ACC112 (cell line): ENCODE measurements at regions not wholly inside any gene's neighbourhood (a gene's known extent, or its start where the extent isn't known, plus 50 kb on each side); places are given as distances from the start of the nearest gene placed in this dataset.

Experiments
- H2AFZ ChIP-seq: fragments of 200-600 bp; sonication (generic); one replicate; pipeline ENCODE4 v1.6.0; 2017; ENCODE audit warnings: antibody characterized with exemption, low read length; ENCODE audit not compliant: unreplicated experiment
- H3K27ac ChIP-seq: fragments of 200-600 bp; sonication (generic); 2 replicates; pipeline ENCODE4 v1.5.1; 2014; ENCODE audit warnings: low read depth, mild to moderate bottlenecking, antibody characterized with exemption, low read length, moderate library complexity
- H3K27me3 ChIP-seq: fragments of 200-600 bp; sonication (generic); 2 replicates; pipeline ENCODE4 v1.6.1; 2014; ENCODE audit warnings: mild to moderate bottlenecking, antibody characterized with exemption, low read length, moderate library complexity, mixed read lengths; ENCODE audit not compliant: insufficient read depth
- H3K36me3 ChIP-seq: fragments of 200-600 bp; sonication (generic); 2 replicates; pipeline ENCODE4 v1.6.1; 2016; ENCODE audit warnings: mild to moderate bottlenecking, antibody characterized with exemption, low read length, moderate library complexity, mixed read lengths; ENCODE audit not compliant: insufficient read depth
- H3K4me1 ChIP-seq: fragments of 200-600 bp; sonication (generic); one replicate; pipeline ENCODE4 v1.6.1; 2016; ENCODE audit warnings: low read length, mixed read lengths; ENCODE audit not compliant: insufficient read depth, unreplicated experiment, control insufficient read depth
- H3K4me3 ChIP-seq: fragments of 200-600 bp; sonication (generic); 2 replicates; pipeline ENCODE4 v1.5.1; 2014; ENCODE audit warnings: mild to moderate bottlenecking, low read depth, low read length
- H3K79me2 ChIP-seq: fragments of 200-600 bp; sonication (generic); one replicate; pipeline ENCODE4 v1.6.0; 2016; ENCODE audit warnings: low read length; ENCODE audit not compliant: control insufficient read depth, unreplicated experiment, insufficient read depth

DNA sequence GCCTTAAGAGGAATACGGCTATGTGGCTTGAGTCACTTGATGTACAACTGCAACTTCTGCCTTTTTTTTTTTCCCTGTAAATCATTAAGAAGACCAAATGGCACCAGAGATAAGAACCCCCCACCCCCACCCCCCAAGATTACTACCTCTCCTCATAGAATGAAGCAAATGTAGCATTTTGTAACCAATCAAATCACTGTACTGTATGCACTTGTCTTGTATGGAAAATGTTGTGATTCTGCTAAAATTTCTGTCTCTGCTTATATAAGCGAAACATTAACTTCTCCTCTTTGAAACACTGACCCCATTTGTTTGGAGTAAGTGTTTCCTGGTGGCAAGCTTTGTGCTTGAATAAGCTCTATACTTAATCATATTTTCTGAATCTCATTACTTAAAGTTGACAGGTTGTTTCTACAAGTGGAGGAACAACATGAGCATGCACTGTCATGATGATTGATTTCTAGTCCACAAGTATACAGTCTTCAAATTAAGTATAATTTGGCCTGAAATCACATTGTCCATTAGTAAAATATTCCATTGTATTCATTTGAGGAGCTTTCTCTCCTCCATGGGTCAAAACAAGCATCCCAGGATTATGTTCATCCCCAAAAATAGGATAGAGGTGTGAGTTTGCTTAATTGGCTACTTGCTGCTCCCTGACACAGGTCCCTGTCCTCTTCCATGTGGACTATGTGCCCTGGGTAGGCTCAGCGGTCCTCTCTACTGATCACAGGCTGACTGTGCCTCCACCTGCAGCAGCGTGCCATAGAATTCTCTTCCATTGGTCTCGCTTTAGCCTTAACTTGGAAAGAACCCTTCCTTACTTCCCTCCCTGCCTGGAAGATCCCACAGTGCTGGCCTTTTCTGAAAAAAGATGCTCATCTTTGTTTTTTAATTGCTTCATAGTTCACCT, 104.0 kb upstream of the BMP2K start:
- peaks cover 9% of the 10 kb centered on the region for H3K4me1 ChIP-seq
- no peaks in the 10 kb centered on the region for H3K27me3 ChIP-seq
- H2AFZ ChIP-seq: no peak overlapping the region
- H3K27ac ChIP-seq: no peak overlapping the region
- no peaks in the 10 kb centered on the region for H3K79me2 ChIP-seq
- no peak overlapping the region for H3K4me3 ChIP-seq
- no peaks in the 10 kb centered on the region for H3K36me3 ChIP-seq

DNA sequence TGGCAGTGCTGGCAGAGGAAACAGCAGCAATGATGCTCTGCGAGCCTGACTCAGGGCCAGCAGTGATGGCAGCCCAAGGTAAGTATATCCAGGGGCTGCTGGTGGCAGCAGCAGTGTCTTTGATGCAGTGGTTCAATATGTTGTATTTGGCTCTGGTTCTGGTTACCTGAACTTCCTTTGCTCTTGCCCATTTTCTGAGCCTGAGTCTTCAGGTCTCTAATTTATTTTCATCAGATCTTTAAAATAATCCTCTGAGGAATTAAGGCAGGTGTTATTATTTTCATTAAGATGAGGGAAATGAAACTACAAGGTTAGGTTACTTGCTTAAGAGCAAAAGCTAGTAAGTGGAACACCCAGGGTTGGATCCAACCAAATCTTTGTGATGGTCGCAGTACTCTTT, 102.8 kb upstream of the BMP2K start:
- no peaks in the 10 kb centered on the region for H3K79me2 ChIP-seq
- H2AFZ ChIP-seq: no peak overlapping the region
- H3K27ac ChIP-seq: no peak overlapping the region
- no peak overlapping the region for H3K4me3 ChIP-seq
- H3K4me1 ChIP-seq: peaks cover 3% of the 10 kb centered on the region
- H3K27me3 ChIP-seq: no peaks in the 10 kb centered on the region
- H3K36me3 ChIP-seq: no peaks in the 10 kb centered on the region

DNA sequence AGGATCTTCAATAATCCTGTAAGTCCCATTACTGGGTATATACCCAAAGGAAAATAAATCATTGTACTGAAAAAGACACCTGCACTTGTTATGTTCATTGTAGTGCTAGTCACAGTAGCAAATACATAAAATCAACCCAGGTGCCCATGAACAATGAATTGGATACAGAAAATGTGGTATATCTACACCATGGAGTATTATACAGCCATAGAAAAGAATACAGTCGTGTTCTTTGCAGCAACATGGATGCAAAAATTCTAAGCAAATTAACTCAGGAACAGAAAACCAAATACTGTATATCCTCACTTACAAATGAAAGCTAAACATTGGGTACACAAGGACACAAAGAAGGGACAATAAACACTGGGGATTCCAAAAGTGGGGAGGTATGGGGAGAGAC, 100.8 kb upstream of the BMP2K start:
- no peak overlapping the region for H3K27ac ChIP-seq
- no peaks in the 10 kb centered on the region for H3K79me2 ChIP-seq
- no peak overlapping the region for H3K4me3 ChIP-seq
- no peak overlapping the region for H2AFZ ChIP-seq
- H3K4me1 ChIP-seq: no peaks in the 10 kb centered on the region
- H3K36me3 ChIP-seq: no peaks in the 10 kb centered on the region
- no peaks in the 10 kb centered on the region for H3K27me3 ChIP-seq

DNA sequence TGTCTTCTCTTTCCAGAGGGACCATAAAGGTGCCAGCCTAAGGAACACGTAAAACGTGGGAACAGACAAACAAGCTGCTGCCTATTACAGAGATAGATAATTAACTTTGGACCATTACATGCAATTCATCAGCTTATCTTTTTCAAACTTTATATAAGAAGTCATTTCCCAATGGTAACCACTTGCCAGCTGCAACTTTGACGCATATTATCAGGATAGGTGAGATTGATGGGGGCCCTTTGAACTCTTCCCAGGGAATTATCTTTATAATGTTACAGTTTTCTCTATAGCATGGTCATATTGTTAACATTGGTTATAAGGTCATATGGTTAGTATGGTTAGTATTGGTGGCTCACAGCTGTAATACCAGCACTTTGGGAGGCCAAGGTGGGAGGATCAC, 94.1 kb upstream of the BMP2K start:
- Histone ChIP-seq H3K4me3 (no peak overlapping the region), H3K36me3 (no peaks in the 10 kb centered on the region), H2AFZ (no peak overlapping the region), H3K27ac (no peak overlapping the region), H3K27me3 (no peaks in the 10 kb centered on the region), H3K79me2 (no peaks in the 10 kb centered on the region), H3K4me1 (peaks cover 12% of the 10 kb centered on the region)

DNA sequence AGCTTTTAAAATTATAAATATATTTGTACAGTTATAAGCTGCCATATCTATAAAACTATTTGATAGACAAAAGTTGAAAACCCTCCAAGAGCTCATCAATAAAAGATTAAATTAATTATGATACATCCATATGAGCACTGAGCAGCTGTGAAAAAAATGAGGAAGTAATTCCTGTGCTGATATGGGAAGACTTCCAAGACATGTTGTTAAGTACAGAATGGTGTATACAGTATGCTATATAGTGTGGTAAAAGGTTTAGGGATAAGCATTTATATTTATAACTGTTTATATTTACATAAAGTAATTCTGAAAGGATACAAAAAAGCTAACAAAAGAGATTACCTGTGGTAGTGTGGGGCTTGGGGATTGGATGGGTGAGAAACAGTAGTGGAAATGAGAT, 92.8 kb upstream of the BMP2K start:
- Histone ChIP-seq H2AFZ (no peak overlapping the region), H3K79me2 (no peaks in the 10 kb centered on the region), H3K4me1 (peaks cover 15% of the 10 kb centered on the region), H3K36me3 (no peaks in the 10 kb centered on the region), H3K27ac (no peak overlapping the region), H3K27me3 (no peaks in the 10 kb centered on the region), H3K4me3 (no peak overlapping the region)

DNA sequence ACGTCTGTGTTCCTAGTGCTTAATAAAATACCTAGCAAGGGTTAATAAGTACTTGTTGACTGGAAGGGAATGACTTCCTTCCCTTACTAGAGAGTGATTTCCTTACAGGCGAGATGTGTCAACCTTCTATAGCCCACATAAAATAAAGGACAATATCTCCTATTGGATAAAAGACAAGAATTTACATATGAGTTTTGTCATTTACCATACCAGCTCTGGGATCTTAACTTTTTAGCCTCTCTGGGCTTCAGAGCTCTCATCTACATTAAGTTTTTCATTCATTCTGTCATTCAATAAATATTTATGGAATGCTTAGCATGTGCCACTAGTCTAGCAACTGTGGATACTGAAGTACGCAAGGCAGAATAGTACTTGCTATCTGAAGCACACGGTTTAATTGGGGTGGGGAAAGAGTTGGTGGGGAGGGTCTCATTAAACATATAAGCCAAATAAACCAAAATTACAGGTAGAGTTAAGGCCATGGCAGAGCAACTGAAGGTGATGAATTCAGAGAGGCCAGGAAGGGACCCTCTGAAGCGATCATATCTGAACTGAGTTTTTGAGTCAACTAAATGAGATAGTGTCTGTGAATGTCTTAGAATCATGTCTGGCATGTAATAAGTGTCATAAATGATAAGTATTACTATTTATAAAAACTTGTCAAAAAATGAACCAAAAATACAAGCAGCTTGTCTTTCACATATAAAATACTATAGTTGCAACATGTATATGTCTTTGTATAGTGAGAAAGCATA, 91.6 kb upstream of the BMP2K start:
- peak overlapping the region; percentile 44 for H2AFZ ChIP-seq
- H3K79me2 ChIP-seq: no peaks in the 10 kb centered on the region
- no peaks in the 10 kb centered on the region for H3K36me3 ChIP-seq
- H3K27ac ChIP-seq: no peak overlapping the region
- peaks cover 27% of the 10 kb centered on the region for H3K4me1 ChIP-seq
- no peaks in the 10 kb centered on the region for H3K27me3 ChIP-seq
- no peak overlapping the region for H3K4me3 ChIP-seq

DNA sequence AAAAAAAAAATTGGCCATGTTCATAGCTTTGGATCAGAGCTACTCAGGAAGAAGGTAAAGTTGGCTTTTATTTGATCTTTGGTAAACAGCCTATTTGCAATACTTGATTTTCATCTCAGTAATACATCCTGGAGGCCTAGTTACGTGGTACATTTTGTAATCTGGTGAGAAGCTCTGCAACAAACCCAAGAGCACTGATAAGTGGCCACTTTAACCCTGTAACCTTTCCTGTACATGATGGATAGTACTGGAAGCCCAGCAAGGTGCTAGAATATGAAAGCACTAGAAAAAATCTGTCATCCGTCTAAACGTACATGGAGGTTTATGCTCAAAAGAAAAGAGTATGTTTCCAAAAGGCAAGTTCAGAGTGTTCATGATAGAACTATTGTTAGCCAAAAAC, 88.3 kb upstream of the BMP2K start:
- Histone ChIP-seq H3K36me3 (no peaks in the 10 kb centered on the region), H3K4me3 (no peak overlapping the region), H3K27ac (no peak overlapping the region)

DNA sequence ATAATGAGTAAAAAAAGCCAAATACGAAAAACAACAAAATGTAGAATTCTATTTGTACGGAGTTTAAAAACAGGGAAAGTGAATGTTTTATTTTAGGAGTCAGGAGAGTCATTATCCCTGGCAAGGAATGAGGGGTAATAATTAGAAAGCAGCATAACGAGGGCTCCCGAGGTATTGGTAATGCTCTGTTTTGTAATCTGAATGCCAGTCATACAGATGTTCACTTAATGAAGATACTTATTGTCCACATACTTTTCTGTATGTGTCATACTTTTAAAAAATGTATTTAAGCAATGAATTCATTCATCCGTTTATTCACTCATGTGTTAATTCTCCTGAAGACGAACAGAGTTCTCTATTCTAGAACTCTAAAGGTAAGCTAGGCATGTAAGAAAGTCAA, 87.8 kb upstream of the BMP2K start:
- peaks cover 51% of the 10 kb centered on the region for H3K4me1 ChIP-seq
- H3K27ac ChIP-seq: no peak overlapping the region

More for the DNA sequence above, 88.3 kb upstream of the BMP2K start:
- Histone ChIP-seq H2AFZ (no peak overlapping the region), H3K79me2 (no peaks in the 10 kb centered on the region), H3K4me1 (peaks cover 47% of the 10 kb centered on the region), H3K27me3 (no peaks in the 10 kb centered on the region)

DNA sequence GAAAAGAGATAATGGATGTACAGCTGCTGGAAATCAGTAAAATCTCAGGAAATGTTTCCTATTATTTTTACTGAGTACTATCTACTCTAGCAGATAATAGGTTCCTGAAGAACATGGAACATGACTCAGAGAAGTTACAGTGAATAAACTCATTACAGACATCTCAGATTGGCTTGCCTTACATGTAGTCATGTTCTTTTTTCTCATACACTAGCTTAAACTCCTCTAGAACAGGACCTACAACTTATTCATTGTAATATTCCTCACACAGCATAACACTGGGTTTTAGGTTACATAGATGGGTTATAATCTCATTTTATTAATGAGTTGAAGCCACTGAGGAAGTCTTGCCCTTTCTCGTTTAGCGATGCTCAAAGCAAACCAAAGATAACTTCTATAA, 86.9 kb upstream of the BMP2K start:
- Histone ChIP-seq H2AFZ (no peak overlapping the region), H3K27me3 (no peaks in the 10 kb centered on the region), H3K4me3 (no peak overlapping the region), H3K79me2 (no peaks in the 10 kb centered on the region), H3K36me3 (no peaks in the 10 kb centered on the region), H3K27ac (no peak overlapping the region), H3K4me1 (peaks cover 52% of the 10 kb centered on the region)

More for the DNA sequence above, 87.8 kb upstream of the BMP2K start:
- Histone ChIP-seq H3K27me3 (no peaks in the 10 kb centered on the region), H2AFZ (no peak overlapping the region), H3K4me3 (no peak overlapping the region), H3K79me2 (no peaks in the 10 kb centered on the region), H3K36me3 (no peaks in the 10 kb centered on the region)

DNA sequence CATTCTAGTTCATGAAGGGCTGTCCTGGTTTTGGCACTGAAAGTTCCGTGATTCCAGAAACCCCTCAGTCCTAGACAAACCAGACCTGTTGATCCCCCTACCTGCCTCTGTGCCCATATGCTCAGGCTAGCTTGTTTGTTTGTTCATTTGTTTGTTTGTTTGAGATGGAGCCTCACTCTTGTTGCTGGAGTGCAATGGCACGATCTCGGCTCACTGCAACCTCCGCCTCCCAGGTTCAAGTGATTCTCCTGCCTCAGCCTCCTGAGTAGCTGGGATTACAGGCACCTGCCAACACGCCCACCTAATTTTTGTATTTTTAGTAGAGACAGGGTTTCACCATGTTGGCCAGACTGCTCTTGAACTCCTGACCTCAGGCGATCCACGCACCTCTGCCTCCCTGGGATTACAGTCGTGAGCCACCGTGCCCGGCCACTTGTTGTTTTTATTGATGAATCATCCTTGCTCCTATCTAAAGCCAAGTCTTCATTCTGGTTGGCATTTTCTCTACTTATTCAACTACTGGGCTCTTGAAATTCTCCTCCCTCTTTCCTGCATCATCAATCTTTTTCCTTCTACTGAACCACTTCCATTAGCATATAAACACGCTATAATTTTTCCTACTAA, 86.3 kb upstream of the BMP2K start:
- Histone ChIP-seq H2AFZ (no peak overlapping the region), H3K27ac (no peak overlapping the region), H3K27me3 (no peaks in the 10 kb centered on the region), H3K4me3 (no peak overlapping the region), H3K79me2 (no peaks in the 10 kb centered on the region), H3K4me1 (peaks cover 47% of the 10 kb centered on the region), H3K36me3 (no peaks in the 10 kb centered on the region)
